GM19397 (cell line): ENCODE measurements at regions not wholly inside any gene's neighbourhood (a gene's known extent, or its start where the extent isn't known, plus 50 kb on each side); places are given as distances from the start of the nearest gene placed in this dataset.

Experiments
- ATAC-seq: cut with Tn5 transposase; IDR thresholded peaks from one replicate; pipeline ENCODE4 v1.9.1; 2021; ENCODE audit warnings: mild to moderate bottlenecking, moderate library complexity; ENCODE audit not compliant: unreplicated experiment

- ATAC-seq: no peak
Measured at GRCh38 chr20:7029019-7029418, 261.5 kb downstream of the BMP2 start.

GRCh38 chr20:7031222-7031621, 263.7 kb downstream of the BMP2 start:
- no peak for ATAC-seq

- ATAC-seq: no peak
Measured at GRCh38 chr20:7038029-7038428, 270.5 kb downstream of the BMP2 start.

GRCh38 chr20:7057611-7058010, 290.1 kb downstream of the BMP2 start:
- ATAC-seq: no peak

- no peak for ATAC-seq
Measured at GRCh38 chr20:7078804-7079203, 311.3 kb downstream of the BMP2 start.

- no peak for ATAC-seq
Measured at GRCh38 chr20:7080472-7080871, 313.0 kb downstream of the BMP2 start.

- no peak for ATAC-seq
Measured at GRCh38 chr20:7085467-7085866, 318.0 kb downstream of the BMP2 start.

- no peak for ATAC-seq
Measured at GRCh38 chr20:7087803-7088202, 320.3 kb downstream of the BMP2 start.

GRCh38 chr20:7090001-7090400, 322.5 kb downstream of the BMP2 start:
- ATAC-seq: no peak

GRCh38 chr20:7090811-7091210, 323.3 kb downstream of the BMP2 start:
- no peak for ATAC-seq

- no peak for ATAC-seq
Measured at GRCh38 chr20:7091655-7092054, 324.2 kb downstream of the BMP2 start.

GRCh38 chr20:7094438-7094997, 327.0 kb downstream of the BMP2 start:
- peak; percentile 56 for ATAC-seq

GRCh38 chr20:7106910-7107309, 339.4 kb downstream of the BMP2 start:
- no peak for ATAC-seq

- no peak for ATAC-seq
Measured at GRCh38 chr20:7108929-7109328, 341.4 kb downstream of the BMP2 start.

GRCh38 chr20:7113577-7114466, 346.3 kb downstream of the BMP2 start:
- ATAC-seq: peak; percentile 81

GRCh38 chr20:7123457-7123856, 356.0 kb downstream of the BMP2 start:
- no peak for ATAC-seq

GRCh38 chr20:7124120-7124519, 356.6 kb downstream of the BMP2 start:
- no peak for ATAC-seq

GRCh38 chr20:7136886-7137285, 369.4 kb downstream of the BMP2 start:
- no peak for ATAC-seq

GRCh38 chr20:7137395-7138151, 370.1 kb downstream of the BMP2 start:
- peak; percentile 79 for ATAC-seq

- no peak for ATAC-seq
Measured at GRCh38 chr20:7144464-7144863, 377.0 kb downstream of the BMP2 start.

GRCh38 chr20:7146552-7147219, 379.2 kb downstream of the BMP2 start:
- ATAC-seq: no peak
